Esophagus squamous epithelium (tissue), 5 donors: ENCODE measurements at regions not wholly inside any gene's neighbourhood (a gene's known extent, or its start where the extent isn't known, plus 50 kb on each side); places are given as distances from the start of the nearest gene placed in this dataset.

Source experiments
- DNase-seq: peaks from one replicate; lab custom pipeline; 2025; lab: John Stamatoyannopoulos, UW
- H3K27ac ChIP-seq, 4 donors: fragments of 200-600 bp; sonication (generic); one replicate each; pipeline ENCODE4 v1.5.1; 2016 to 2019; ENCODE audit warnings: mild to moderate bottlenecking in 1 of 4
- H3K27me3 ChIP-seq, 4 donors: fragments of 200-600 bp; sonication (generic); 1 replicate in 3 of 4; 2 replicates in 1 of 4; pipeline versions ENCODE4 v1.5.1 to v1.6.0; 2017 to 2021; ENCODE audit warnings: antibody characterized with exemption in 1 of 4
- H3K36me3 ChIP-seq, 3 donors: fragments of 200-600 bp; sonication (generic); one replicate each; pipeline ENCODE4 v1.5.1; 2016 to 2019
- H3K4me1 ChIP-seq, 3 donors: fragments of 200-600 bp; sonication (generic); one replicate each; pipeline ENCODE4 v1.5.1; 2017 to 2019
- H3K4me3 ChIP-seq, 4 donors: fragments of 200-600 bp; sonication (generic); 1 replicate in 3 of 4; 2 replicates in 1 of 4; pipeline ENCODE4 v1.5.1; 2016 to 2019; ENCODE audit warnings: mild to moderate bottlenecking in 2 of 4, moderate library complexity in 1 of 4
- H3K9me3 ChIP-seq, 3 donors: fragments of 200-600 bp; sonication (generic); one replicate each; pipeline ENCODE4 v1.5.1; 2016 to 2019
- POLR2A ChIP-seq, 4 donors: fragments of 450-650 bp; IDR thresholded peaks; one replicate each; pipeline ENCODE4 v1.6.1; 2017; ENCODE audit warnings: antibody characterized with exemption in 4 of 4, mild to moderate bottlenecking in 4 of 4, moderate library complexity in 3 of 4
- WGBS, 2 donors: methylation state at CpG; one replicate each; pipeline ENCODE4 v1.1.5; 2018; 5-methylcytosine and 5-hydroxymethylcytosine counted together
- intact Hi-C: fragments of 100-400 bp; cut with DNase I; formaldehyde crosslinking; loops from one replicate; pipeline ENCODE4 v1.15.0; 2022
- TF ChIP-seq, protein P1 (sequence below), 6 experiments: fragments of 450-650 bp in 4 of 6; fragments of 200-600 bp in 2 of 6; sonication (generic) in 2 of 6; IDR thresholded peaks; one replicate each; pipeline ENCODE4 v1.5.1; 2016 to 2019; ENCODE audit warnings: antibody characterized with exemption in 6 of 6, mild to moderate bottlenecking in 4 of 6, moderate library complexity in 4 of 6
- donor health status: DM: yes; HTN: yes; CAD: no.

DNA sequence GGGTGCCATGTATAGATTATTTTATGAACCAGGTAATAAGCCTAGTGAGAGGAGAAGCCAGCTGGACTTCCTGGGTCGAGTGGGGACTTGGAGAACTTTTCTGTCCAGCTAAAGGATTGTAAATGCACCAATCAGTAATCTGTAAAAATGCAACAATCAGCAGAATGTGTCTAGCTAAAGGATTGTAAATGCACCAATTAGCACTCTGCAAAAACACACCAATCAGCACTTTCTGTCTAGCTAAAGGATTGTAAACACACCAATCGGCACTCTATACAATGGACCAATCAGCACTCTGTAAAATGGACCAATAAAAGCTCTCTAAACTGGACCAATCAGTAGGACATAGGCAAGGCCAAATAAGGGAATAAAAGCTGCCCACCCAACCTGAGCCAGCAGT lies 392.9 kb downstream of the KDM5D start:
- H3K27me3 ChIP-seq = no peaks in the 10 kb centered on the region
- H3K4me3 ChIP-seq = no peak overlapping the region
- intact Hi-C loops = no loop called here
- H3K9me3 ChIP-seq = no peaks in the 10 kb centered on the region
- H3K27ac ChIP-seq = no peak overlapping the region
- no peak for TF ChIP-seq POLR2A (IDR thresholded peaks at IDR 0.05)
- TF ChIP-seq, protein P1, sequence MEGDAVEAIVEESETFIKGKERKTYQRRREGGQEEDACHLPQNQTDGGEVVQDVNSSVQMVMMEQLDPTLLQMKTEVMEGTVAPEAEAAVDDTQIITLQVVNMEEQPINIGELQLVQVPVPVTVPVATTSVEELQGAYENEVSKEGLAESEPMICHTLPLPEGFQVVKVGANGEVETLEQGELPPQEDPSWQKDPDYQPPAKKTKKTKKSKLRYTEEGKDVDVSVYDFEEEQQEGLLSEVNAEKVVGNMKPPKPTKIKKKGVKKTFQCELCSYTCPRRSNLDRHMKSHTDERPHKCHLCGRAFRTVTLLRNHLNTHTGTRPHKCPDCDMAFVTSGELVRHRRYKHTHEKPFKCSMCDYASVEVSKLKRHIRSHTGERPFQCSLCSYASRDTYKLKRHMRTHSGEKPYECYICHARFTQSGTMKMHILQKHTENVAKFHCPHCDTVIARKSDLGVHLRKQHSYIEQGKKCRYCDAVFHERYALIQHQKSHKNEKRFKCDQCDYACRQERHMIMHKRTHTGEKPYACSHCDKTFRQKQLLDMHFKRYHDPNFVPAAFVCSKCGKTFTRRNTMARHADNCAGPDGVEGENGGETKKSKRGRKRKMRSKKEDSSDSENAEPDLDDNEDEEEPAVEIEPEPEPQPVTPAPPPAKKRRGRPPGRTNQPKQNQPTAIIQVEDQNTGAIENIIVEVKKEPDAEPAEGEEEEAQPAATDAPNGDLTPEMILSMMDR (IDR thresholded peaks at IDR 0.05) = no peak
- no peak for DNase-seq
- 22% methylated on average over 1 of the region's 2 CpGs; no CpG with 5 or more reads in 1 of the 2 donors for WGBS, 2 donors
- no peaks in the 10 kb centered on the region for H3K36me3 ChIP-seq
- peaks cover 0 to 7% (median 0%) of the 10 kb centered on the region in 3 donors for H3K4me1 ChIP-seq

- TF ChIP-seq POLR2A (IDR thresholded peaks at IDR 0.05) = no peak
- TF ChIP-seq, protein P1 (IDR thresholded peaks at IDR 0.05) = no peak
- Histone ChIP-seq H3K27ac (peak overlapping the region in 1 of 4 donors; percentile 42), H3K4me1 (peaks cover 0 to 15% (median 0%) of the 10 kb centered on the region in 3 donors), H3K4me3 (no peak overlapping the region), H3K36me3 (no peaks in the 10 kb centered on the region), H3K9me3 (peaks cover 0 to 11% (median 0%) of the 10 kb centered on the region in 3 donors), H3K27me3 (no peaks in the 10 kb centered on the region)
- 7% methylated on average over 3 of the region's 3 CpGs; no CpG with 5 or more reads in 1 of the 2 donors for WGBS, 2 donors
- no peak for DNase-seq
- intact Hi-C loops = no loop called here
Measured at GRCh38 chrY:19321701-19322100, 422.8 kb downstream of the KDM5D start.

- Histone ChIP-seq H3K9me3 (peaks cover 0 to 11% (median 0%) of the 10 kb centered on the region in 3 donors), H3K36me3 (no peaks in the 10 kb centered on the region), H3K4me1 (peaks cover 0 to 15% (median 0%) of the 10 kb centered on the region in 3 donors), H3K27ac (no peak overlapping the region), H3K4me3 (no peak overlapping the region), H3K27me3 (no peaks in the 10 kb centered on the region)
- intact Hi-C loops = no loop called here
- DNase-seq = no peak
- TF ChIP-seq, protein P1 (IDR thresholded peaks at IDR 0.05) = no peak
- no peak for TF ChIP-seq POLR2A (IDR thresholded peaks at IDR 0.05)
- 72% methylated on average over 3 of the region's 3 CpGs; no CpG with 5 or more reads in 1 of the 2 donors for WGBS, 2 donors
Measured at GRCh38 chrY:19319135-19319534, 425.4 kb downstream of the KDM5D start.

GRCh38 chrY:19317271-19317987 lies 427.1 kb downstream of the KDM5D start:
- intact Hi-C loops = no loop called here
- Histone ChIP-seq H3K36me3 (no peaks in the 10 kb centered on the region), H3K9me3 (peaks cover 0 to 11% (median 0%) of the 10 kb centered on the region in 3 donors), H3K27ac (no peak overlapping the region), H3K4me3 (no peak overlapping the region), H3K27me3 (no peaks in the 10 kb centered on the region), H3K4me1 (peaks cover 0 to 11% (median 0%) of the 10 kb centered on the region in 3 donors)
- WGBS, 2 donors = 73% methylated on average over 1 of the region's 1 CpG; no CpG with 5 or more reads in 1 of the 2 donors
- DNase-seq = no peak
- TF ChIP-seq, protein P1 (IDR thresholded peaks at IDR 0.05) = no peak
- no peak for TF ChIP-seq POLR2A (IDR thresholded peaks at IDR 0.05)

DNA sequence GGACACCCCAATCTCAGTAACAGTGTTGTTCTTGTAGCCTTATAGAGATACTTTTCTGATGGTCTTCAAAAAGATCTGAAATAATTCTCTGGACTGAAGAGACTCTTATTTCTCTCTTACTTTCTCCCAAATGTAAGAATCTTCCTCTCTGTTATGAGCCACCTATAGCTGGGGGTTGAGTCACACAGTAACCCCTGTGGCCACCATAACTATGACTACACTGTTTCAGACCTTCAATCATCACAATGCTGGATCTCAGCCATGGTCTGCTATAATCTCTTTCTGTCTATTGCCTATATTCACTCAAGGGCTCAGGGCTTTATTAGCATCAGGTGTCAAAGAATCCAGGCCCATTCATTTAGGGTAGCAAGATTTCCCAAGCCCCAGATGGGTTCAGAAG lies 436.9 kb downstream of the KDM5D start:
- H3K4me3 ChIP-seq = no peak overlapping the region
- no peaks in the 10 kb centered on the region for H3K27me3 ChIP-seq
- H3K9me3 ChIP-seq = no peaks in the 10 kb centered on the region
- no peaks in the 10 kb centered on the region for H3K4me1 ChIP-seq
- no peak overlapping the region for H3K27ac ChIP-seq
- no peak for DNase-seq
- no peak for TF ChIP-seq POLR2A (IDR thresholded peaks at IDR 0.05)
- TF ChIP-seq, protein P1 (IDR thresholded peaks at IDR 0.05) = no peak
- intact Hi-C loops = no loop called here
- no peaks in the 10 kb centered on the region for H3K36me3 ChIP-seq
